ENCODE measurements at regions not wholly inside any gene's neighbourhood (a gene's known extent, or its start where the extent isn't known, plus 50 kb on each side); places are given as distances from the start of the nearest gene placed in this dataset.

GRCh38 chr9:12457237-12457636 lies 235.9 kb upstream of the TYRP1 start:
- no peak for TF ChIP-seq CTCF (IDR thresholded peaks at IDR 0.05)
- no peak for TF ChIP-seq POLR2A (IDR thresholded peaks at IDR 0.05)
